ENCODE measurements at regions not wholly inside any gene's neighbourhood (a gene's known extent, or its start where the extent isn't known, plus 50 kb on each side); places are given as distances from the start of the nearest gene placed in this dataset.
"Not testable (repeated sequence)": the region's sequence is repeated elsewhere in the genome, so short reads cannot be mapped to it uniquely, and the experiment has no call there.

DNA sequence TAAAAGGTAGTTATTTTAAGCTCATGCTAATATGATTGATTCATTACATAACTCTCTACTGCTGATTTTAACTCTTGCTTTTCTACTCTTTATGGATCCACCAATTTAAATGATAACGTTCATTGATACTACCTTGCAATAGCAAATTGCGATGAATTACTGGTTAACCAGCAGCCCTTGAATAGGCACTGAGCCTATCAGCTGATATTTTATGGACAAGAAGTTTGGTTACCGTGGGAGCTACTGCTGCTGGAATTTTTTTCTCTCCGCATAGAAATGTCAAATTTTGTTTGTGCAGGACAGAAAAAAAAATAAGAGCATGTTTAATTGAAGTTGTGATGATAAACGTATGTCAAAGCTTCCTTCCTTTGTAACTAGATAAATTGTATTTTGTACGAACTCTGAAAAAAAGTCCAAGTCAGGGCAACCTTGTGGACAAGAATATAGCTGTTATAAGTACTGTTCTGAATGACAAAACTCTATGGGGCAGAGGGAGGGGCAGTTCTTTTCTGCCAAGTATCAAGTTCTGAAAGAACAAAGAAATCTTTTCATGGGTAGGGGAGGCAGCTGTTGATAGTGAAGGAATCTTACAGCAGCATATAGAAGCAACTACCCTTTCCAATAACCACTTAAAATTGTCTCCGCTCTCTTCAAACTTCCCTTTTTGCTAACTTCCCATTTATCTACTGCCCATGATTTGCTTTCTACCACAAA lies 434.9 kb upstream of the PABPC4L start:
- H3K4me3 ChIP-seq (ENCODE audit: low read depth, low read length), result no peak overlapping the region
- TF ChIP-seq, protein P1, sequence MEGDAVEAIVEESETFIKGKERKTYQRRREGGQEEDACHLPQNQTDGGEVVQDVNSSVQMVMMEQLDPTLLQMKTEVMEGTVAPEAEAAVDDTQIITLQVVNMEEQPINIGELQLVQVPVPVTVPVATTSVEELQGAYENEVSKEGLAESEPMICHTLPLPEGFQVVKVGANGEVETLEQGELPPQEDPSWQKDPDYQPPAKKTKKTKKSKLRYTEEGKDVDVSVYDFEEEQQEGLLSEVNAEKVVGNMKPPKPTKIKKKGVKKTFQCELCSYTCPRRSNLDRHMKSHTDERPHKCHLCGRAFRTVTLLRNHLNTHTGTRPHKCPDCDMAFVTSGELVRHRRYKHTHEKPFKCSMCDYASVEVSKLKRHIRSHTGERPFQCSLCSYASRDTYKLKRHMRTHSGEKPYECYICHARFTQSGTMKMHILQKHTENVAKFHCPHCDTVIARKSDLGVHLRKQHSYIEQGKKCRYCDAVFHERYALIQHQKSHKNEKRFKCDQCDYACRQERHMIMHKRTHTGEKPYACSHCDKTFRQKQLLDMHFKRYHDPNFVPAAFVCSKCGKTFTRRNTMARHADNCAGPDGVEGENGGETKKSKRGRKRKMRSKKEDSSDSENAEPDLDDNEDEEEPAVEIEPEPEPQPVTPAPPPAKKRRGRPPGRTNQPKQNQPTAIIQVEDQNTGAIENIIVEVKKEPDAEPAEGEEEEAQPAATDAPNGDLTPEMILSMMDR (IDR thresholded peaks at IDR 0.05; ENCODE audit: borderline replicate concordance, insufficient read depth, low read depth, low read length), result no peak

DNA sequence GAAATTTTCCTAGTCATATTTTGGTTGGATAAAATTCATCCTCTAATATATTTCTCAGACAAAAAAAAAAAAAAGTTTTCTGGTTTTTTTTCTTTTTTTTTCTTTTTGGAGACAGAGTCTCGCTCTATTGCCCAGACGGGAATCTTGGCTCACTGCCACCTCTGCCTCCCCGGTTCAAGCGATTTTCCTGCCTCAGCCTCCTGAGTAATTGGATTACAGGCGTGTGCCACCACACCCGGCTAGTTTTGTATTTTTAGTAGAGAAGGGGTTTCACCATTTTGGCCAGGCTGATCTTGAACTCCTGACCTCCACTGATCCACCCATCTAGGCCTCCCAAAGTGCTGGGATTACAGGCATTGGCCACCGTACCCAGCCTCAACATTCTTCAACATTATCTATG lies 432.7 kb upstream of the PABPC4L start:
- TF ChIP-seq, protein P1 (IDR thresholded peaks at IDR 0.05; ENCODE audit: borderline replicate concordance, insufficient read depth, low read depth, low read length), result no peak
- H3K4me3 ChIP-seq (ENCODE audit: low read depth, low read length), result no peak overlapping the region

DNA sequence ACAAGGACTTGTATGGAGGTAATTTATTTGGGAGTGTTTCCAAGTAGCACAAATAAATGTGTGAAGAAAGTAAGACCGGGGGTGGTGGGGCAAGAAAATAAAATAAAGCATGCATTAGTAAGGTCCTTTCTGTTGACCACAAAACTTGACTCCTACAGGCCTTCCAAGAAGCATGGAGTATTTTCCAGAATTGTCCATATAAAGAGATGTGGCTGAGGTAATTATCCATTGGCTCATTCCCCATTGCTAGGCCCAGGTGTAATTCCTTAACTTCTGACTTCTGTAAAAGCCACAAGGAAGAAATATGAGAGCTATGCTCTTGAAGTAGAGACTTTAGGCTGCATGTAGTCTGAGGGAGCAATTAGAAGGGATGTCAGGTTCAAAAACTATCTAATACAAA lies 430.5 kb upstream of the PABPC4L start:
- TF ChIP-seq, protein P1 (IDR thresholded peaks at IDR 0.05; ENCODE audit: borderline replicate concordance, insufficient read depth, low read depth, low read length), result no peak
- no peak overlapping the region for H3K4me3 ChIP-seq (ENCODE audit: low read depth, low read length)

DNA sequence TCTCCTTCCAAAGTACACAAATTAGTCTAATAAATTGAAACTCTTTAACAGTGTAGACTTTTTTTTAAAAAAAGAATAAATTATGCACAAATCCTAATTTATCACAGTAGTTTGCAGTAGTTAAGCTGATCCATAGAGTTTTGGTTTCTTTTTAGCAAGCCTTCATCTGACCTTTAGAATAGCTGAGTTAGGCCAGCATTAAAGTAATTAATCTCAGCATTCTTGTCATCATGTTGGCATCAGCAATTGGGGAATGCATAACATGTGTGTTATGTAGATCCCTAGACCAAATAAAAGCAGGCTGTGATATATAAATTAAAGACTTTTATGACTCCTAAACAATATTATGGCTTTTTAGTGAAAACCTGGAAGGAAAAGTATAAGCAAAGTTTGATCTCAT lies 426.5 kb upstream of the PABPC4L start:
- TF ChIP-seq, protein P1 (IDR thresholded peaks at IDR 0.05; ENCODE audit: borderline replicate concordance, insufficient read depth, low read depth, low read length), result no peak
- no peak overlapping the region for H3K4me3 ChIP-seq (ENCODE audit: low read depth, low read length)

DNA sequence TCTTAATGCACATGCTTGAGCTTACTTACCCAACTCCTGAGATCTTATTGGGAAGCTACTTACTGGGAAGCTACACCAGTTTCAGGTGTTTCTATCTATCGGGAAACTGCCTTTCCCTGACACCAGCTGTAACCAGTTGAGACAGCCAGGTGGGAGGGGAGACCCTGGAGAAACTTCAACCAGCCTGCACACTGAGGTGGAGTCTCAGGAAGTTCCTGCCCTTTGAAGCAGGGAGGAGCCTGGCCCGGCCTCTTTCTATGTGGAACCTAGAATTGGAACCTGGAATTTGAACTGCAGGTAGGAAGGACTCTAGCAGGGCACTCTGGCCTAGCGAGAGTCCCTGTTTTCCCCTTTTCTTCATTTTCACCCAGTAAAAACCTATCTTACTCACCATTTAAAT lies 425.8 kb upstream of the PABPC4L start:
- no peak overlapping the region for H3K4me3 ChIP-seq (ENCODE audit: low read depth, low read length)
- TF ChIP-seq, protein P1 (IDR thresholded peaks at IDR 0.05; ENCODE audit: borderline replicate concordance, insufficient read depth, low read depth, low read length), result no peak

DNA sequence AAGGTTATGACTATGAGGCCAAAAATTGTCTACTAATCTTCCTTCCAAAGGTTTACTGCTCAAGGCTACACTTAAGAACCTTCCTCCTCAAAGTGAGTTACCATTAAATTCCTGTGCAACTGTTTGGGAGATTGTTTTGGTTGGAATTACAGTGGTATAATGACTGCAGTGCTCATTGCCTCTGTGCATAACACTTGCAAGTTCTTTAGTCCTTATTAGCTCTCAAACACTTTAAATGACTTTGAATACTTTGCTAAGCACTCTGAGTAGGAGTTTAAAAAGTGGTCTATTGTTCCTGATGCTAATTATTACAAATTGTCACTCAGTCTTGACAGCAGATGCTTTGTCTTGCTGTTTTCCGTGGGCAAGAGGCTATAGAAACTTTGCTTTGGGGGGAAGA lies 422.8 kb upstream of the PABPC4L start:
- no peak overlapping the region for H3K4me3 ChIP-seq (ENCODE audit: low read depth, low read length)
- TF ChIP-seq, protein P1 (IDR thresholded peaks at IDR 0.05; ENCODE audit: borderline replicate concordance, insufficient read depth, low read depth, low read length), result no peak

DNA sequence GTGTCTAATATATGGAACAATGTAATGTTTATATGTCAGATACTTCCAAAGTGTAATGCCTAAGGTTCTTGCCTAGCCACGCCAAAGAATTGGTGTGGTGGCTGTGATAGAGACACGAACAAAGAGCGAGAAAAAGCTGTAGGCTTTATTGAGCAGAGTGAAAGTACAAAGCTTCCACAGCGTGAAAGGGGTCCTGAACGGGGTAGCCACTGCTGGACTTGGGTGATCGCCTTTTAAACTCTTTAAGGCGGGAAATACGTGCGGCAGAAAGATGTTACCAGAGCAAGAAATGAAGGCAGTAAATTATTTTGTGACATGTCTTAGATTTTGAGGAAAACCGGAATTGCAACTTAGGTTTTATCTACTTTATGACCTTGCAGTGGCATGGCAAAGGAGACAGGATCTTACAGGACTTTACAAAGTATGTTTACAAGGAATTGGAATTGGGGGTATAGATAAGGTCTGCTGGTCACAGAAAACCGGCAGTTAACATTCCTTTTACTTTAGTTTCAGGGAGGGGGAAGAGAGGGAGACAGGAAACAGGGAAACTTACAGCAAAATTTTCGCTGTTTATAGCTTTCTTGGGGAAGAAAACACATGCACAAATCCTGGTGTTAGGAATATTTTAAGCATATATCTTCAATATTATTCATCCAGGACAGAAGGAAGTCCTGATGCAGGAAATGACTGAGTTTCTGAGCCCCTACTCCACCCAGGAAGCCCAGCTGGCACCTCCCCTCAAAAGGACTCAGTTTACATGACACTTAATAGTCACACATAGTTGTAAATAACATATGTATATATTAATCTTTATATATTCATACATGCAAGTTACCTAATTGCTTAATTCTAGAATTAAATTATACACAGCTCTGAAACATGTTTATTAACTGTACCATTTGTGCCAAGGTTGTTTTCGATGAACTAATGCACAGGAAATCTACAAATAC lies 421.3 kb upstream of the PABPC4L start:
- H3K4me3 ChIP-seq (ENCODE audit: low read depth, low read length), result not testable (repeated sequence)

Data from GM12875 (cell line).